Left ventricle myocardium superior (tissue), 1 donor: ENCODE measurements at regions not wholly inside any gene's neighbourhood (a gene's known extent, or its start where the extent isn't known, plus 50 kb on each side); places are given as distances from the start of the nearest gene placed in this dataset.
"Not testable (repeated sequence)": the region's sequence is repeated elsewhere in the genome, so short reads cannot be mapped to it uniquely, and the experiment has no call there.

ENCODE experiments used
- ATAC-seq: fragments of 200-7000 bp; cut with Tn5 transposase; one replicate; pipeline ENCODE4 v1.9.1; 2020; ENCODE audit warnings: mild to moderate bottlenecking, moderate library complexity
- DNase-seq: peaks from one replicate; pipeline ENCODE4 v3.0.0-alpha.2; 2020
- intact Hi-C: fragments of 100-400 bp; cut with micrococcal nuclease; formaldehyde crosslinking; loops from one replicate; pipeline ENCODE4 v1.11.0; 2022
- donor health status: DM: no; HTN: yes; CAD: no; lungs with severe emphysema.

DNA sequence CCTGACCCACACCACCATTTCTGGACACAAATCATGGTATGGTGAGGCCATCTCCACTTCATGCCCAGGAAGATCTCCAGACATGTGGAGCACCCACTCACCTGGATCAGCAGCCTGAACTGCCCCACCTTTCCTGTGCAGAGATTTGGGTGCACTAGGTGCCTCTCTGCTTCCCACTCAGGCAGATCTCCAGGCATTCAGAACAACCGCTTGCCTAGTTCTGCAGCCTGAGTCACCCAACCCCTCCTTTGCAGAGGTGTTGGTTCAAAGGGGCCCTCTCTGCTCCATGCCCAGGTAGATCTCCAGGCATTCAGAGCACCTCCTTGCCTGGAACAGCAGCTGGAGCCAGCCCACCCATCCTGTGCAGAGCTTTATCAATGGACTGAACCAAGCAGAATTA is 620.8 kb downstream of the LRRIQ3 start:
- no peak for DNase-seq
- intact Hi-C loops, result no loop called here
- ATAC-seq, result no peak

DNA sequence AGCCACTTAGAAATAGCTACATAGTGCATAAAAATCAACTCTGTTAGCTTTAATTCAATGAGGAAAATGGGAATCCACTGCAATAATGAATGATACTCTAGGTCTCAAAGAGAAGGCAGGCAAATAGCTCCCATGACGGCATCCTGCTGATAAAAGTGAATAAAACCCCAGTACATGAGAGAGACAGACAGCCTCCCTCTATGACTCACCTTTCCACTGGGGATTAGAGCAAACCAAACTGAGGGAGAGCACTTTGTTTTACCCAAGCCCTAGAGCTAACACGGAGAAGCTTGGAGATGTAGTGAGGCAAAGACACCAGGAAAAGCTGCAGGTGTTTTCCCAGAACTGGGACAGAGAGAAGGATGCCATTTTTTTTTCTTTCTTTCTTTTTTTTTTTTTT is 621.9 kb downstream of the LRRIQ3 start:
- intact Hi-C loops, result no loop called here
- ATAC-seq (no peak), DNase-seq (no peak)

DNA sequence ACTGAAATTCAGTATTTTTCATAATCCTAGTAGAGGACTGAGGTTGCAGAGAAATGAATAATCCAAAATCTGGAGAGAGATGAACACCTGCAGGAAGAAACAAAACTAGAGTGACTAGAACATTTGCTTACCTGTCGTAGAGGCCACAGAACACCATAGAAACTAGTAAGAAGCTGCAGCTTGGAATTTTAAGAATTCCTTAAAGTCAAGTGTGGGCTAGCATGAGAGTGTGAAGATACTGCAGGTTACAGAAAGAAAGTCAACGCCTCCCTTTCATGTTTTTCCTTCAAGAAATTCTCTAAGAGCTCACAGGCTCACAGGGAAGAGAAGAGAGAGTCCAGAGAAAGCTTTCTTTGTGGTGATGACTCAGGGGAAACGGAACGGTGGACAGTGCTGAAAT is 633.7 kb downstream of the LRRIQ3 start:
- intact Hi-C loops, result no loop called here
- ATAC-seq (no peak), DNase-seq (no peak)

DNA sequence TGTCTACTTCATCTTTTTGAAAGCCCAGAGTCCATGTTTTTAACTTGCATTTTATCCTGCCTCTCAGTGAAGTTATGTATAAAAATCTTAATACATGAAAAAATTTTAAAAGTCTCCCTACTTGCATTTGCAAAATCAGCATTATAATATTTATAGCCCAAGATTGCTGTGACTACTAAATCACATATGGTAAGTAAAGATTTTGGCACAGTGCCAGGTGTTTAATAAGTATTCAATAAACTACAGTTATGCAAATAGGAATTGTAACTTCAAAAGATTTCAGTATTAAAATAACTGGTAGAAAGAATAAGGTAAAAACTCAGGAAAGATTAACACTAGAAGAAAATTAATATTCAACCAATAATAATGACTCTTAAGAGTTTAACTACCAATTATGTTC is 641.7 kb downstream of the LRRIQ3 start:
- intact Hi-C loops, result no loop called here
- ATAC-seq (no peak), DNase-seq (no peak)

DNA sequence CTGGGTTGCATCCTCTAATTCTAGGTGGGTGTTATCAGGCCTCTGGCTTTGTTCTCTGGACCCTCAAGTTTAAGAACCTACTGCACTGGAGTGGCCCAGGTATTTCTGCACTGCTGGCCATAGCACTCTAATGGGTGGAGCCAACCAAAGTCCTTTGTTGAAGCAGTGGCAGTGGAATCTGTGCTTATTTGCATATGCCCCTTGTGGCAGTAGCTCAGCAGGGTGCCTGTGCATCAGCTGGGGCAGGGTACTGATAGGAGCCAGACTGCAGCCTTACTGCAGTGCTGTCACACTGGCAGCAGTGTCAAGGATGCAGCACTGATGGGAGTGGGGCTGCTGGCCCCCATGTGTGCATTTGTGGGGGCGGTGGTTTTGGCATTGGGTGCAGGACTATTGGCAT is 660.6 kb downstream of the LRRIQ3 start:
- DNase-seq, result no peak
- ATAC-seq, result no peak
- intact Hi-C loops, result no loop called here

DNA sequence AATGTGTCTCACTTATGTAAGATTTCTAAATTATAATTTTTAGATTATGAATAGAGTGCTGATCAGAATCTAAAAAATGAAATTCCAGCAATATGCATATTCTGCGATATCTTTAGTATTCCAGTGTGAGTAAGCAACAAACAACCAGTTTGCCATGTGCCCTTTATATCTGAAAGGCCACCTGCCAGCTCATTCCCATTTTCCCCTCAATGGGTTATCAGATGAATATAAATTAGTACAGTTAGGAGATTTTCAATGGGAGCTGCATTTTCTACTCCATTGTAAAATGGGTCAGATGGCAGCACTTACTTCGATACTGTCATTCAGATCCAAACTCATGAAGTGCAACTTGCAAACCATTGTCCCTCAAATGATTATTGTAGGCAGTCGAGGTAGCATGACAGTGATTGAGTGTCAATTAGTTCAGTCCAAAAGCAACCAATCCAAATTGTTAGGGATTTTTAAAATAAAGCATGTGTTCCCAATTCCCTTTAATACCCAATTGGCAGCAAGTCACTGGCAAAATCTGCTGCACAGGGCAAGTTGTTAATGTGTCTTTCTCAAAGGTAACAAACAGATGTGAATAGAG is 680.3 kb downstream of the LRRIQ3 start:
- intact Hi-C loops, result no loop called here
- no peak for ATAC-seq
- no peak for DNase-seq

DNA sequence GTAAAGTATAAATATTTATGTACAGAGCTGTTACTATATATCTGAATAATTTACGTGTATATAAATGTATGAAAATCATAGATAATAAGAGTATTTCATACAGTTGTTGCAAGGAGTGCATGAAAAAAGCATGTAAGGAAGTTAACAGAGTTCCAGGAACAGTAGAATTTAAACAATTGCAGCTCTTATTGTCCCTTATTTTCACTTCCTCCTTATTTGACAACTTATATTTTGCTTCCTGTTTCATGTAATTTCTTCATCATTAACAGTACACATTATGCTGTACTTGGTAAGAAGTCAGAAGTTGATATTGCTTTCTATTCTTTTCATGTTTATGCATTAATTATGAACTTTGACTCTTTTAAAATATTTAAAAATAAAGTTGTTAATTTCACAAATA is 681.5 kb downstream of the LRRIQ3 start:
- intact Hi-C loops, result no loop called here
- ATAC-seq (no peak), DNase-seq (no peak)

DNA sequence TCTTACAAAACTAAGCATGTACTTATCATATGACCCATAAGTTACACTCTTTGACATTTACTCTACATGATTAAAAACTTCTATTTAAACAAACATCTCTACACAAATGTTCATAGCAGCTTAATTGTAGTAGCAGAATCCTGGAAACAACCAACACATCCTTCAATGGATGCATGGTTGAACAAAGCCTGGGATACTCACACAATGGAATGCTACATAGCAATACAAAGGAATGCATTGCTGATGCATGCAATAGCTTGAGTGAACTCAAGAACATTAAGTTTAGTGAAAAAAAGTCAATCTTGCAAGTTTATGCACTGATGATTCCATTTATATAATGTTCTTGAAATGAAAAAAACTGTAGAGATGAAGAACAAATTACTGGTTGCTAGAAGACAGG is 686.9 kb downstream of the LRRIQ3 start:
- no peak for ATAC-seq
- no peak for DNase-seq
- intact Hi-C loops, result no loop called here

DNA sequence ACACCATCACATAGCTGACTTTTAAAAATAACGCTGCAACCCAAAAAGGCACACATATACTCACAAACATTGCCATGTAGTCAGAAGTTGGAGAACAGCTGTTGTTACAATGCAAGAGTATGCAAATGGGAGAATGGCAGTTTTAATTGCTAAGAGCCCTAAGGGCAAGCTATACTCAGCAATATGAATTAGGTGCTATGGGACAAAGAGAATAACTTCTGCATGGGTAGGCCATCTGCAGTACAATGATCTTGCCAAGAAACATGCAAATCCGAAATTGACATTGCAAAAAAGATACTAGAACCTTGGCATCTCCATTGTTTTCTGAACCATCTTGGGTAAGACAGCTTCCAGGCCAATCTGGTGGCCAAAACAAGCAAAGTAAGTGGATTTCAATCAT is 697.8 kb downstream of the LRRIQ3 start:
- DNase-seq (no peak), ATAC-seq (no peak)
- intact Hi-C loops, result no loop called here

DNA sequence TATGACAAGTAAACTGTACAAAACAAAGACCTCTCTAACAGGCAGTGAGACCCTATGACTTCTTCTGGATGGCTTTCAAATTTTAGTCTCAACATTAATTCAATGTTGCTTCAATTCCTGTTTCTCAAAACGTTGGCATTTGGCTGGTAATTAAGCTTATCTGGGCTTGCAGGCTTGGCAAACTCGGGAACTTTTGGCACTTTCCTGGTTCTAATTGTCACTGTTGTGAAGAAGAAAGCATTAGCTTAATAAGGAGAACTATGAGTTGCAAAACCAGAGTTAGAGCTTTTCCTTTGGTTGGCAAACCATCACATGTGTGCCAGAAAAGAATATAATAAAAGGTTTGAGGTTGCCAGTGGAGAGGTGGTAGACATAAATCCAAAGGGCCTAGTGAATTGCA is 698.3 kb downstream of the LRRIQ3 start:
- DNase-seq, result no peak
- ATAC-seq, result no peak
- intact Hi-C loops, result no loop called here

DNA sequence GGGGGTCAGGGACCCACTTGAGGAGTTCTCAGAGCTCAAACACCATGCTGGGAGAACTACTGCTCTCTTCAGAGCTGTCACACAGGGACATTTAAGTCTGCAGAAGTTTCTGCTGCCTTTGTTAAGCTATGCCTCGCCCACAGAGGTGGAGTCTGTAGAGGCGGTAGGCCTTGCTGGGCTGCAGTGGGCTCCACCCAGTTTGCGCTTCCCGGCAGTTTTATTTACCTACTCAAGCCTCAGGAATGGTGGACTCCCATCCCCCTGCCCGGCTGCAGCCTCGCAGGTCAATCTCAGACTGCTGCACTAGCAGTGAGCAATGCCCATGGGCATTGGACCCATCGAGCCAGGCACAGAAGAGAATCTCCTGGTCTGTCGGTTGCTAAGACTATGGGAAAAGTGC is 706.4 kb downstream of the LRRIQ3 start:
- intact Hi-C loops, result no loop called here
- DNase-seq (no peak), ATAC-seq (no peak)

DNA sequence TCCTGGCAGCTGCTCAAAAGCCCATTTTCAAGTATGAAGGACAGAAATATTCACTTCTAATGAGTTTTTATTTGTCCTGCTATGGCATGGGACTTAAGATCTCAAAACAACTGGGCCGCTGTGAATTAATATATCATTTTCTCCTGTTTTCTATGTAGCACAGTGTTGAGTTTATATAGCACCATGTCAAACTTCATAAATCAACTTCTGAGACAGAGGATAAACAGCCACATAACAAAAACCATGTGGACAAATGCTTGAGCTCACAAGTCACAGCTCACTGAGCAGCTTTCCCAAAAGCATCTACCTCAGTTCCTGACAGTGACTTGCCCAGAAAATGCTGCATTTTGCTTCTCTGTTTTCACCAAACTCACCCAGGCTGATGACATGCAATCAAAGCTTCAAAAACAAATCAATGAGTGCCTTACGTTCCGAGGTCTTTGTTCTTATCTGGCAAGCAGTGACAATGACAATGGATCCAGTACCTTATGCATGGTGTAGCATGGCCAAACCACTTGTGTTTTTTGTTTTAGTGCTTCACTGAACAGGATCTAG is 722.6 kb downstream of the LRRIQ3 start:
- ATAC-seq (no peak), DNase-seq (no peak)
- intact Hi-C loops, result no loop called here

DNA sequence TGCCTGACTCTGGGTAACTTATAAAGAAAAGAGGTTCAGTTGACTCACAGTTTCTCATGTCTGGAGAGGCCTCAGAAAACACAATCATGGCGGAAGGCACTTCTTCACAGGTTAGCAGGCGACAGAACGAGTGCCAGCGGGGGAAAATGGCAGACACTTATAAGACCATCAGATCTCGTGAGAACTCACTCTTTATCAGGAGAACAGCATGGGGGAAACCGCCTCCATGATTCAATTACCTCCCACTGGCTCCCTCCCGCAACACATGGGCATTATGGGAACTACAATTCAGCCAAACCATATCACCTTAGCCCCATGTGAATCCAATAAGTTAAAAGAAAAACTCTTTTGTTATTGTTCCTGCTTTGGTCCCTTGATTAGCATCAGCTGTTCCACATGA is 725.2 kb downstream of the LRRIQ3 start:
- DNase-seq (no peak), ATAC-seq (no peak)
- intact Hi-C loops, result no loop called here

DNA sequence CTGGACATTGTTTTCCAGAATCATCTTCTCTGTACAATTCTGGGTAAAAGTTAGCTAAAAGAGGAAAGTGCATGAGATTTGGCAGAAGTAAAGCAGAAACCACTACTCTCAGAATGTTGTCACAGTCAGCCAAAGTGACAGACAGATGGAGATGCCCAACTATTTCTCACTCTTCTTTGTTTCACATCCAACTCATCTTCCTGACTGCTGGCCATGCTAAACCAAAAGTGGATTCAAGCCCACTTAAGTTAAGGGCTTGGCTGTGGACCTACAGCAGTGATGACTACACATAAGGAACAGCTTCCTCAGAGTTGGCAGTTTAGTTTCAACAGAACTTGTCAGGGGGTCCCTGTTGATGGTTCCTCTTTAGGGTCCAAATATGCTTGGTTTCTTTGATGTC is 730.2 kb downstream of the LRRIQ3 start:
- intact Hi-C loops, result no loop called here
- no peak for DNase-seq
- ATAC-seq, result no peak

DNA sequence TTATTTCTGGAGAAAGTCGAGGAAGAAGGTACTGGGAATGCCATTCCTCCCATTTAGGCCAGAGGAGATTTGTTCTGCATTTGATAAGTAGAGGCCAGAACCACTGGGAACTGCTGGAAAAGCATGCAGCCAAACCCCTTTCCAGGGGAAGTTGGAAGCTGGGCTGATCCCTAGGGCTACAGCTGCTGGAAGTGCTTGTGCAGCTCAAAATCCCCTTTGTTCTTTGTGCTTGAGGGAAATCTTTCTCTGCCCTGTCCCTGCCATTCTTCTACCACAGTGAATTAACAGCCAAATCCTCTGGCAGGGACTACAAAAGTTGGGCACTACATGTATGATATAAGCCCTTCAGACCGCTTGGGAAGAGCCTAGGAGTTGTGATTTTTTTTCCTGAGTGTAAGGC is 734.1 kb downstream of the LRRIQ3 start:
- intact Hi-C loops, result no loop called here
- ATAC-seq (no peak), DNase-seq (no peak)

DNA sequence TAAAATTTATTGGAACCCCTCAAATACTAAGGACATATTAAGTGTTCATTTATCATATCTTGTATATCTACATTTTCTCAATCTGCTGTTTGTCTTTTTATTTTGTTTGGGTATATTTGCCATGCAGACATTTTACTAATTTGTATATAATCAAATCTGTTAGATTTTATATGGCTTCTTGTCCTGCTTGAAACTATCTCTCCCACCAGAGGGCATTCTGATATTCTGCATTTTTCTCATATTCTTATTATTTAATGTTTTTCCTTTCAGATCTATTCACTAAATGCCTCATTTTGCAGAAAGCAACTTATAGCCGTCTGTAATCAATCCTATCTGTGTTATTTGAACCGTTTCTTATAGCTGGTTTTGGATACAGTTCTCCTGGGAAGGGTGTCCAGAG is 745.5 kb downstream of the LRRIQ3 start:
- ATAC-seq (no peak), DNase-seq (no peak)
- intact Hi-C loops, result no loop called here

DNA sequence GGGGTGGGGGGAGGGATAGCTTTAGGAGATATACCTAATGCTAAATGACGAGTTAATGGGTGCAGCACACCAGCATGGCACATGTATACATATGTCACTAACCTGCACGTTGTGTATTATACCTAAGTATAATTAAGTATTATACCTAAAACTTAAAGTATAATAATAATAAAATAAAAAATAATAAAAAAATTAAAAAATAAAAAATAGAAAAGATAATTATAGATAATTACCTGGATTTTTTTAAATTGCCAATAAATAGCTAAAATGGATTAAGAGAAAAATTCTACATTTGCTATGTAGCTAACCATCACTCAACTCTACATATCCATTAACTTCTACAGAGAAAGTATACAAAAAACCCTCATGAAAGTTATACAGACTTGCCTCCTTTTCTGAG is 747.3 kb downstream of the LRRIQ3 start:
- ATAC-seq, intact Hi-C loops, DNase-seq: not testable (repeated sequence)

DNA sequence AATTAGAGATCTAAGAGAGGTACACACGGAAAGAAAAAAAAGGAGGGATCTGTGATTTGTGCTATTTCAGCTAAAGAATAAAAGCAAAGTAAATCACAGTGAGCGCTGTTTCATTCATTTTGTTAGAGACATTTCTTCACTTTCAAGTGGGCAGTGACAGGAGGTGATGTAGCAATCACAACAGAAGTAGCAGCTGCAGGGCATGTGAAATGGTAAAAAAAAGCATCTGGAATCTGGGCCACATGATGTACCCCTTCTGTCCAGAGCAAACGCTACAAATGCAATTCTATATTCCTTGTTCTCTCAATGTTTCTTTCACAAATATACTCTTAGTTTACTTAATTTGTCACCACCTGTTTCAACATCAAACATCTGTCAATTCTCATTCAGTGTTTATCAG is 786.5 kb downstream of the LRRIQ3 start:
- ATAC-seq, result no peak
- DNase-seq, result no peak

DNA sequence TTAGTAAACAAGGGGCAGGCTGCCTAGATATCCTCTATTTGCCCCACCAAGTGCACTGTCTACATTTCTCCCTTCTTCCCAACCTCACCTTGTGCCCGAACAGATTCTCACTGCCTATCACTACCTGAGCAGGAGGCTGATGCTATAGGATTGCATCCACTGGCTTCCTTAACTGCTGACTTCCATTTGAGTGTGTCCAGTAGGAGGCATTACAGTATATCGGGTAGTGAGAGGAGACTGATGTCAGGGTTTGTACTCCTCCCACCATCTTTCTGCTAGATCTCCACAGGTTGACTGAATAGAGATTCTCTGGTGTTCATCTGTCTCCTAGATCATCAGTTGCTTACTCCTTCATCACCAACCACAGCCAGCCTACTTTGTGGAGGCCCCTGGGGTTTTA is 796.3 kb downstream of the LRRIQ3 start:
- DNase-seq, result no peak
- intact Hi-C loops, result no loop called here
- ATAC-seq, result no peak

More for the DNA sequence above, 786.5 kb downstream of the LRRIQ3 start:
- intact Hi-C loops, result no loop called here

DNA sequence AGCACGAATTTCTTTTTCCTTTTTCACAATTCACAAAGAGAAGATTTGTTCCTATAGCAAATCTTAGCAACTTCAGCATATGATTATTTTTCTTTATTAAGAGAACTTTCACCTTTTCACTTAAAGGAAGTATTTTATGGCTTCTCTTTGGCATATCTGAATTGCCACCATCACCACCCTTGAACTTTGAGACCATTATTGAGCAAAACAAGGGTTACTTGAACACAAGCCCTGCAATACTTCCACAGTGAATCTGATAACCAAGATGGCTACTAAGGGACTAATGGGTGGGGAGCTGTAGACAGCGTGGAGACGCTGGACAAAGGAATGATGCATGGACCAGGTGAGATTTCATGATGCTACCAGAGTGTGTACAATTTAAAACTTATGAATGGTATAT is 815.0 kb downstream of the LRRIQ3 start:
- DNase-seq (no peak), ATAC-seq (no peak)
- intact Hi-C loops, result no loop called here

DNA sequence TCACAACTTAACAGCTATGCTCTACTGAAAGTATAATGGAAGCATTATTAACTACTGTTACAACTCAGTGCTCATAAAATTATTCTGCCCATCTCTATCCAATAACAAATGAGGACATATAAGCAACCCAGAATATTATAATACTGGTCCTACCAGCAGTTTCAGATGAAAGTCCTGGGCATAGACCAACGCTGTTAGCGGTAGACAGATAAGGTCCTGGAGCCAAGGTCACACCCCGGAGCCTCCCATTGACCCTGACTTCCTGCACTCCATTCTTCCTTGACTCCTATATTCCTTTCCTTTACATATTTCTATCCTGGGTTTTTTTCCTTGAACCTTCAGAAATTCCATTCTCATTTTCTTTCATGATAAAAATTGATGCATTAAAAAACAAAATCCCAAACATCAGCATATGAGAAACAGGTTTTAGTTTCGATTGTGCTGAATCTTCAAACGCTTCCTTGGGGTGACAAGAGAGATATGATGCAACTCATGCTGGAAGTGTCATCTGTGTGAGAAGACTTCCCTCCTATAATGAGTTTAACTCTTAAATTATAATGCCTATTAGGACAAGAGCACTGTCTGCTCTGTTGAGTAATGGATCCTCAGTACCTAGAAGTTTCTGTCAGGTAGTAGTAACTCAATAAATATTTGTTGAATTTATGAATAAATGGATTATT is 831.1 kb downstream of the LRRIQ3 start:
- ATAC-seq, result no peak
- intact Hi-C loops, result no loop called here
- DNase-seq, result no peak
